ENCODE measurements at regions not wholly inside any gene's neighbourhood (a gene's known extent, or its start where the extent isn't known, plus 50 kb on each side); places are given as distances from the start of the nearest gene placed in this dataset.

- H3K27ac ChIP-seq, result no peak overlapping the region
- H3K9ac ChIP-seq (ENCODE audit: insufficient read length), result no peak overlapping the region
- TF ChIP-seq POLR2AphosphoS5 (IDR thresholded peaks at IDR 0.05; ENCODE audit: borderline replicate concordance, low read depth, low read length), result no peak
- TF ChIP-seq EZH2 (IDR thresholded peaks at IDR 0.05), result no peak
- no peak for TF ChIP-seq FOXP2 (optimal IDR thresholded peaks at IDR 0.05; ENCODE audit: control extremely low read depth, extremely low read length, insufficient read depth)
- H3K9me3 ChIP-seq (ENCODE audit: low read depth, low read length), result peaks cover 2% of the 10 kb centered on the region; the same call in 1 of the 2 replicates
- H3K4me3 ChIP-seq, result no peak overlapping the region
- no peaks in the 10 kb centered on the region for H3K36me3 ChIP-seq (ENCODE audit: insufficient read depth, low read length)
- DNase-seq (ENCODE audit: low read depth, low spot score), result no peak
Observed at GRCh38 chr22:47275605-47276449, 513.4 kb downstream of the TBC1D22A start.

GRCh38 chr22:47274196-47274595, 511.7 kb downstream of the TBC1D22A start:
- Histone ChIP-seq H3K9me3 (ENCODE audit: low read depth, low read length) (peaks cover 4% of the 10 kb centered on the region; the same call in 1 of the 2 replicates), H3K4me3 (no peak overlapping the region)
- no peak for DNase-seq (ENCODE audit: low read depth, low spot score)

GRCh38 chr22:47270463-47271135, 508.1 kb downstream of the TBC1D22A start:
- no peak for TF ChIP-seq EZH2 (IDR thresholded peaks at IDR 0.05)
- DNase-seq (ENCODE audit: low read depth, low spot score), result no peak
- Histone ChIP-seq H3K36me3 (ENCODE audit: insufficient read depth, low read length) (no peaks in the 10 kb centered on the region), H3K9me3 (ENCODE audit: low read depth, low read length) (peaks cover 4% of the 10 kb centered on the region; the same call in 1 of the 2 replicates), H3K9ac (ENCODE audit: insufficient read length) (no peak overlapping the region), H3K4me3 (no peak overlapping the region), H3K27ac (no peak overlapping the region)

More at GRCh38 chr22:47274196-47274595, 511.7 kb downstream of the TBC1D22A start:
- no peaks in the 10 kb centered on the region for H3K36me3 ChIP-seq (ENCODE audit: insufficient read depth, low read length)
- no peak overlapping the region for H3K9ac ChIP-seq (ENCODE audit: insufficient read length)
- TF ChIP-seq POLR2AphosphoS5 (IDR thresholded peaks at IDR 0.05; ENCODE audit: borderline replicate concordance, low read depth, low read length), result no peak
- TF ChIP-seq EZH2 (IDR thresholded peaks at IDR 0.05), result no peak
- no peak for TF ChIP-seq FOXP2 (optimal IDR thresholded peaks at IDR 0.05; ENCODE audit: control extremely low read depth, extremely low read length, insufficient read depth)
- no peak overlapping the region for H3K27ac ChIP-seq

- H3K27ac ChIP-seq, result no peak overlapping the region
- H3K9me3 ChIP-seq (ENCODE audit: low read depth, low read length), result peaks cover 4% of the 10 kb centered on the region; the same call in 1 of the 2 replicates
- H3K36me3 ChIP-seq (ENCODE audit: insufficient read depth, low read length), result no peaks in the 10 kb centered on the region
- H3K9ac ChIP-seq (ENCODE audit: insufficient read length), result no peak overlapping the region
- DNase-seq (ENCODE audit: low read depth, low spot score), result no peak
- no peak overlapping the region for H3K4me3 ChIP-seq
- TF ChIP-seq POLR2AphosphoS5 (IDR thresholded peaks at IDR 0.05; ENCODE audit: borderline replicate concordance, low read depth, low read length) (no peak), EZH2 (IDR thresholded peaks at IDR 0.05) (no peak), FOXP2 (optimal IDR thresholded peaks at IDR 0.05; ENCODE audit: control extremely low read depth, extremely low read length, insufficient read depth) (no peak)
Observed at GRCh38 chr22:47269516-47270088, 507.2 kb downstream of the TBC1D22A start.

GRCh38 chr22:47267513-47268282, 505.2 kb downstream of the TBC1D22A start:
- no peak for TF ChIP-seq POLR2AphosphoS5 (IDR thresholded peaks at IDR 0.05; ENCODE audit: borderline replicate concordance, low read depth, low read length)
- TF ChIP-seq EZH2 (IDR thresholded peaks at IDR 0.05), result no peak
- no peak for TF ChIP-seq FOXP2 (optimal IDR thresholded peaks at IDR 0.05; ENCODE audit: control extremely low read depth, extremely low read length, insufficient read depth)
- Histone ChIP-seq H3K4me3 (no peak overlapping the region), H3K9me3 (ENCODE audit: low read depth, low read length) (peaks cover 4% of the 10 kb centered on the region; the same call in 1 of the 2 replicates), H3K27ac (no peak overlapping the region), H3K9ac (ENCODE audit: insufficient read length) (no peak overlapping the region), H3K36me3 (ENCODE audit: insufficient read depth, low read length) (no peaks in the 10 kb centered on the region)
- no peak for DNase-seq (ENCODE audit: low read depth, low spot score)

GRCh38 chr22:47266329-47266728, 503.9 kb downstream of the TBC1D22A start:
- DNase-seq (ENCODE audit: low read depth, low spot score), result no peak
- Histone ChIP-seq H3K36me3 (ENCODE audit: insufficient read depth, low read length) (no peaks in the 10 kb centered on the region), H3K27ac (no peak overlapping the region), H3K9me3 (ENCODE audit: low read depth, low read length) (peaks cover 4% of the 10 kb centered on the region; the same call in 1 of the 2 replicates), H3K9ac (ENCODE audit: insufficient read length) (no peak overlapping the region), H3K4me3 (no peak overlapping the region)
- TF ChIP-seq POLR2AphosphoS5 (IDR thresholded peaks at IDR 0.05; ENCODE audit: borderline replicate concordance, low read depth, low read length), result no peak

GRCh38 chr22:47260551-47260950, 498.1 kb downstream of the TBC1D22A start:
- TF ChIP-seq FOXP2 (optimal IDR thresholded peaks at IDR 0.05; ENCODE audit: control extremely low read depth, extremely low read length, insufficient read depth) (no peak), EZH2 (IDR thresholded peaks at IDR 0.05) (no peak), POLR2AphosphoS5 (IDR thresholded peaks at IDR 0.05; ENCODE audit: borderline replicate concordance, low read depth, low read length) (no peak)
- H3K27ac ChIP-seq, result no peak overlapping the region
- no peak overlapping the region for H3K4me3 ChIP-seq
- no peaks in the 10 kb centered on the region for H3K9me3 ChIP-seq (ENCODE audit: low read depth, low read length)
- H3K36me3 ChIP-seq (ENCODE audit: insufficient read depth, low read length), result no peaks in the 10 kb centered on the region
- no peak overlapping the region for H3K9ac ChIP-seq (ENCODE audit: insufficient read length)
- DNase-seq (ENCODE audit: low read depth, low spot score), result no peak

- no peaks in the 10 kb centered on the region for H3K9me3 ChIP-seq (ENCODE audit: low read depth, low read length)
- no peak overlapping the region for H3K27ac ChIP-seq
- no peaks in the 10 kb centered on the region for H3K36me3 ChIP-seq (ENCODE audit: insufficient read depth, low read length)
- H3K9ac ChIP-seq (ENCODE audit: insufficient read length), result no peak overlapping the region
- peak; percentile 2 for DNase-seq (ENCODE audit: low read depth, low spot score)
- TF ChIP-seq FOXP2 (optimal IDR thresholded peaks at IDR 0.05; ENCODE audit: control extremely low read depth, extremely low read length, insufficient read depth), result no peak
- no peak for TF ChIP-seq POLR2AphosphoS5 (IDR thresholded peaks at IDR 0.05; ENCODE audit: borderline replicate concordance, low read depth, low read length)
- no peak for TF ChIP-seq EZH2 (IDR thresholded peaks at IDR 0.05)
- H3K4me3 ChIP-seq, result no peak overlapping the region
Observed at GRCh38 chr22:47259990-47260389, 497.5 kb downstream of the TBC1D22A start.
